ENCODE measurements at regions not wholly inside any gene's neighbourhood (a gene's known extent, or its start where the extent isn't known, plus 50 kb on each side); places are given as distances from the start of the nearest gene placed in this dataset.

GRCh38 chr4:62571494-62571893 is 1371.4 kb downstream of the ADGRL3 start:
- no peak overlapping the region for H2BK120ac ChIP-seq (ENCODE audit: low read depth, low read length, poor library complexity, severe bottlenecking)
- no peak overlapping the region for H2AK5ac ChIP-seq (ENCODE audit: insufficient read length, low read length)
- H3K9ac ChIP-seq (ENCODE audit: extremely low read depth, insufficient read length, low read length) = no peak overlapping the region
- H3K4ac ChIP-seq (ENCODE audit: low read depth, low read length) = no peak overlapping the region
- H3K27ac ChIP-seq (ENCODE audit: insufficient read length, low read depth, low read length) = no peak overlapping the region
- no peak overlapping the region for H4K5ac ChIP-seq (ENCODE audit: insufficient read length, low read depth, low read length)
- no peaks in the 10 kb centered on the region for H3K4me1 ChIP-seq (ENCODE audit: insufficient read depth, low read length)
- no peaks in the 10 kb centered on the region for H3K27me3 ChIP-seq (ENCODE audit: insufficient read depth, low read length)
- no peak for DNase-seq
- WGBS (ENCODE audit: extremely low coverage, insufficient read length, low lambda C conversion rate) = no CpG with 5 or more reads among the region's 4 CpGs
- H3K14ac ChIP-seq (ENCODE audit: insufficient read depth, low read length) = no peak overlapping the region
- Mint-ChIP-seq H3K27me3 (ENCODE audit: low read depth) (no peaks in the 10 kb centered on the region; the same call in 1 of the 2 replicates), H3K4me1 (no peaks in the 10 kb centered on the region), H3K27ac (no peak overlapping the region), H3K4me3 (no peak overlapping the region), H3K36me3 (ENCODE audit: insufficient read depth in 1 of 3, low read depth in 3 of 3) (peaks cover 0 to 2% (median 0%) of the 10 kb centered on the region in 3 experiments; a peak in 1 of 7 replicates), H3K9me3 (peaks cover 0 to 6% of the 10 kb centered on the region in 2 experiments; a peak in 4 of 5 replicates)
- H3K79me2 ChIP-seq (ENCODE audit: insufficient read depth, low read length) = no peaks in the 10 kb centered on the region
- H2BK12ac ChIP-seq (ENCODE audit: insufficient read length, low read depth, low read length) = no peak overlapping the region
- H4K20me1 ChIP-seq (ENCODE audit: control insufficient read depth, insufficient read depth, insufficient read length) = no peaks in the 10 kb centered on the region
- H2BK15ac ChIP-seq (ENCODE audit: low read depth, low read length) = no peak overlapping the region
- no peak overlapping the region for H4K91ac ChIP-seq (ENCODE audit: insufficient read length, low read depth, low read length)
- no peaks in the 10 kb centered on the region for H3K23me2 ChIP-seq (ENCODE audit: insufficient read length, low read depth, low read length, poor library complexity, severe bottlenecking)
- H2AFZ ChIP-seq (ENCODE audit: low read length) = no peak overlapping the region
- no peak overlapping the region for H3T11ph ChIP-seq (ENCODE audit: low read length)
- H2BK20ac ChIP-seq (ENCODE audit: low read depth, low read length, poor library complexity, severe bottlenecking) = no peak overlapping the region
- no peaks in the 10 kb centered on the region for H3K79me1 ChIP-seq (ENCODE audit: insufficient read depth, low read depth, low read length, poor library complexity, severe bottlenecking)
- no peak overlapping the region for H2BK5ac ChIP-seq (ENCODE audit: insufficient read length, low read length)
- H3K9me3 ChIP-seq (ENCODE audit: control insufficient read depth, low read depth, low read length) = no peaks in the 10 kb centered on the region
- H3K18ac ChIP-seq (ENCODE audit: insufficient read length, low read depth, low read length) = no peak overlapping the region
- no peak overlapping the region for H3K23ac ChIP-seq (ENCODE audit: insufficient read length, low read depth, low read length)
- no peak overlapping the region for H3K4me2 ChIP-seq (ENCODE audit: insufficient read depth, insufficient read length, low read length)
- no peak overlapping the region for H4K8ac ChIP-seq (replicated peaks; ENCODE audit: insufficient read length, low read depth, low read length)
- no peak for TF ChIP-seq CTCF (conservative IDR thresholded peaks at IDR 0.05)
- H3K56ac ChIP-seq (ENCODE audit: insufficient read length, low read depth, low read length) = no peak overlapping the region

Measured in H9 (cell line).